Astrocyte of the spinal cord (primary cell): ENCODE measurements at regions not wholly inside any gene's neighbourhood (a gene's known extent, or its start where the extent isn't known, plus 50 kb on each side); places are given as distances from the start of the nearest gene placed in this dataset.
"Not testable (repeated sequence)": the region's sequence is repeated elsewhere in the genome, so short reads cannot be mapped to it uniquely, and the experiment has no call there.

Experiments
- DNase-seq: peaks from one replicate; pipeline ENCODE4 v3.0.0; 2011; ENCODE audit warnings: low read depth, low spot score
- H3K4me3 ChIP-seq: 2 replicates; pipeline ENCODE4 v1.5.1; 2011; ENCODE audit warnings: low read depth, mild to moderate bottlenecking, low read length, moderate library complexity
- in situ Hi-C: cut with HindIII; loops from 2 replicates; pipeline ENCODE4 v1.10.0; 2017; ENCODE audit warnings: low sequenced_read_pairs
- TF ChIP-seq, protein P1 (sequence below): IDR thresholded peaks from 2 replicates; pipeline ENCODE4 v1.5.1; 2012; ENCODE audit warnings: low read depth, mild to moderate bottlenecking, low read length, inconsistent platforms

- H3K4me3 ChIP-seq, result no peak overlapping the region
- TF ChIP-seq, protein P1, sequence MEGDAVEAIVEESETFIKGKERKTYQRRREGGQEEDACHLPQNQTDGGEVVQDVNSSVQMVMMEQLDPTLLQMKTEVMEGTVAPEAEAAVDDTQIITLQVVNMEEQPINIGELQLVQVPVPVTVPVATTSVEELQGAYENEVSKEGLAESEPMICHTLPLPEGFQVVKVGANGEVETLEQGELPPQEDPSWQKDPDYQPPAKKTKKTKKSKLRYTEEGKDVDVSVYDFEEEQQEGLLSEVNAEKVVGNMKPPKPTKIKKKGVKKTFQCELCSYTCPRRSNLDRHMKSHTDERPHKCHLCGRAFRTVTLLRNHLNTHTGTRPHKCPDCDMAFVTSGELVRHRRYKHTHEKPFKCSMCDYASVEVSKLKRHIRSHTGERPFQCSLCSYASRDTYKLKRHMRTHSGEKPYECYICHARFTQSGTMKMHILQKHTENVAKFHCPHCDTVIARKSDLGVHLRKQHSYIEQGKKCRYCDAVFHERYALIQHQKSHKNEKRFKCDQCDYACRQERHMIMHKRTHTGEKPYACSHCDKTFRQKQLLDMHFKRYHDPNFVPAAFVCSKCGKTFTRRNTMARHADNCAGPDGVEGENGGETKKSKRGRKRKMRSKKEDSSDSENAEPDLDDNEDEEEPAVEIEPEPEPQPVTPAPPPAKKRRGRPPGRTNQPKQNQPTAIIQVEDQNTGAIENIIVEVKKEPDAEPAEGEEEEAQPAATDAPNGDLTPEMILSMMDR, result no peak
- no peak for DNase-seq
- in situ Hi-C loops, result no loop called here
Observed at GRCh38 chr4:107453987-107454386, 266.0 kb downstream of the PAPSS1 start.

DNA sequence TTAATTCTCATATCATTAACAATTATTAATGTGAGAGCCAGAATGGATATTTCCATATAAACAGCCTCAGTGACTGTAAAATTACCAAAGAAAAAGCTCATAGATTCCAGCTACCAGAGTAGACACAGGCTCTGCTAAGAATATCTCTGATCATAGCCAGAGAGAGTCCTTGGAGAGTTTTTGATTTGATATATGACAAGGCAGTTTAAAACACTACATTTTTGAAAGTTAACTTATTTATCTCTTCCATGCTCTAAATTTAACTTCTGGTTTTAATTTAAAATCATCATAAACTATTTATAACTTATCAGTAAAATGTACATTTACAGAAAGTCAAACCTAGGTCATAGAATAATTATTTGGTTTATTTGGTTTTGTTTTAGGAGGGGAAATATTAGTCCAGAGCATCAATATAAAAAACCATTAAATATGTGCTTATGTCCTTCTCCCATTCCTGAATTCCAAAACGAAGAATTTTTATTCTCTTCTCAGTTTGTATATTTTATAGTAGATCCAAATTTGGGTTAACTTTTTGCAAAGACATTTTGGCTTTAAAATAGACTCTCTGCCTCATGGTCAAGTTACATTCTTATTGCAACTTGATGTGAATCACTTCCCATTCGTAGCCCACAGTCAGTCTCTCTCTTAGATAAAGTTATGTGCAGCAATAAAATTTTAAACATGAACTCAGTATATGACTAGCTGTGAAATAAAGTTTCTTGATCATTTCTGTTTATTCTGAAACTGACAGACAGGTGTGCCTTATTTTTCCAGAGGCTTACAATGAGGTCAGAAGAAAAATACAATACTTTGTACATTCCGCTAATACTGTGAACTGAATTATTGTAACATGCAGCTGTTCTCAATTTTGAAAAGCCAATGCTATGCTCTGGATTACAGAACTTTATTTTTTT is 267.1 kb downstream of the PAPSS1 start:
- TF ChIP-seq, protein P1, result no peak
- DNase-seq, result no peak
- no peak overlapping the region for H3K4me3 ChIP-seq
- in situ Hi-C loops, result no loop called here

- in situ Hi-C loops, result no loop called here
- DNase-seq, result peak; percentile 13
- TF ChIP-seq, protein P1, result no peak
- no peak overlapping the region for H3K4me3 ChIP-seq
Observed at GRCh38 chr4:107449611-107450369, 270.2 kb downstream of the PAPSS1 start.

DNA sequence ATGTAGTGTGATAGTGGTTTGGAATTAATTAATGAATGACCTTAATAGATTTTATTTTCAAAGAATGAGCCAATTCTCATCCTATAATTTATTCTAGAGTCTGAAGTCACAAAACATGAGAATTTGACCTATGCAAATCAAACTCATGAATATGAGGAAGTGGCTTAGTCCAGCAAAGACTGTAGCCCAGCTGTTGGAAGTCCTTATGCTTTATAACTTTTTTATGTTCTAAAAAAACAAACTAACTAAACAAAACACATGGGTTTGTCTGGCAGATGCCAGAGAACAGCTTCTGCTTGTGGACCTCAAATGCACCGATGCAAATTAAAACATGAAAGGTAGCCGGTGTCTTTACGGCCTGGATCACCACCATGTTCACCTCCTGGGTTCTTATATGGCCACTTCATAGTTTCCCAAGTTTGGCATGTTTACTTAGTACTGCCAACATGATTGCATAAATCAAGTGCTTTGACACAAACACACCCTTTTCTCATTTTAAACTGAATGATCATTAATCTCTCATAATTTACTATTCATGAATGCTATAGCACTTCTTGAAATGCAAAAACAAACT is 277.4 kb downstream of the PAPSS1 start:
- in situ Hi-C loops, result no loop called here
- no peak for DNase-seq
- H3K4me3 ChIP-seq, result no peak overlapping the region
- TF ChIP-seq, protein P1, result no peak

- H3K4me3 ChIP-seq, result no peak overlapping the region
- in situ Hi-C loops, result no loop called here
- no peak for DNase-seq
- TF ChIP-seq, protein P1, result no peak
Observed at GRCh38 chr4:107439401-107439800, 280.6 kb downstream of the PAPSS1 start.

DNA sequence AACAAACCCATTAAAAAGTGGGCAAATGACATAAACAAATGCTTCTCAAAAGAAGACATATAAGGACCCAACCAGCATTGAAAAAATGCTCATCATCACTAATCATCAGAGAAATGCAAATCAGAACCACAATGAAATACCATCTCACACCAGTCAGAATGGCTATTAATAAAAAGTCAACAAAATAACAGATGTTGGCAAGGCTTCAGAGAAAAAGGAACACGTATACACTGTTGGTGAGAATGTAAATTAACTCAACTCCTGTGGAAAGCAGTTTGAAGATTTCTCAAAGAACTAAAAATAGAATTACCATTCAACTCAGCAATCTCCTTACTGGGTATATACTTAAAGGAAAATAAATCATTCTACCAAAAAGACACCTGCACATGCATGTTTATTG is 283.6 kb downstream of the PAPSS1 start:
- H3K4me3 ChIP-seq, in situ Hi-C loops, DNase-seq: not testable (repeated sequence)
